D721Med (cell line): ENCODE measurements at regions not wholly inside any gene's neighbourhood (a gene's known extent, or its start where the extent isn't known, plus 50 kb on each side); places are given as distances from the start of the nearest gene placed in this dataset.

Source experiments
- DNase-seq: peaks from one replicate; pipeline ENCODE4 v3.0.0; 2011; ENCODE audit warnings: low spot score; ENCODE audit not compliant: insufficient read length
- FAIRE-seq: peaks from 2 replicates; lab custom pipeline; 2011; peaks lifted over from hg19 to GRCh38; lab: Jason Lieb, UNC
- CTCF ChIP-seq: IDR thresholded peaks from 2 replicates; pipeline ENCODE4 v1.5.1; 2012; ENCODE audit warnings: mild to moderate bottlenecking, control low read depth; ENCODE audit not compliant: insufficient read depth; ENCODE audit errors: missing control alignments

DNA sequence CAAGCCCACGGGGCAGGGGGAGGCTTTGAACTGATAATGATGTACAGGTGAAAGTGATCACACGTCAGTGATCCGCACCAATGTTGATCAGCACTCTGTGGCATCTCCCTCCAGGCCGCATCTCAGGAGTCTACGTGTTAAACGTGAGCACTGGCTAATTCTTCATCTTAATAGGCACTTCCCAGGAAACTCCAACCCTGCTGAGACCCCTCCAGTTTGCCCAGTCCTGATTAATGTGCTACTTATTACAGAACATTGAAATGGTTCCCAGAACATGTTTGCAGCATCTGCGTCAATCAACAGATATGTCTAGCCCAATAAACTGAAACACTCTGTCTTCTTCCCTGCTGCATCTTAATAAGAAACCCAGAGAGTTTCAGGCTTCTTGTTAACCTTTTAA lies 298.4 kb downstream of the DEPDC1B start:
- DNase-seq (no peak), FAIRE-seq (no peak)
- no peak for TF ChIP-seq CTCF

GRCh38 chr5:60399507-60399906 lies 300.5 kb downstream of the DEPDC1B start:
- no peak for FAIRE-seq
- DNase-seq: no peak
- no peak for TF ChIP-seq CTCF

- DNase-seq (no peak), FAIRE-seq (no peak)
- peak; percentile 3 for TF ChIP-seq CTCF
These were observed 304.1 kb downstream of the DEPDC1B start for GRCh38 chr5:60395712-60396329.

DNA sequence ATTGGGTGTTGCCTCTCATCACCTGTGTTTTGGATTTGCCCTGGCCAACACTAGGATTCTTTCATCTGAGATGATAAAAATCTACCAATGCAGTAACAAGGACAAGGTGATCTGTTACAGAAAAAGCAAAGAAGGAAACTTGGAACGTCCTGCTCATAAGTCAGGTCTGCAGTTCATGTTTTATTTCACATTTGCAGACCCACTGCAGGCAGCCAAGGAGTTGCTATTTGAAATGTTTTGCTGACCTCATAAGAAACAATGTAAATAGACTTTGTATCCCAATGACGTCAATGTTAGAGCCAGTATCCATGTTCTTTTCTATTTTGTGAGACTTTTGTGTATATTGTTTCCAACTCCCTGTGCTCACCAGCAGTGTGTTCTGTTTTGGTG lies 312.9 kb downstream of the DEPDC1B start:
- no peak for TF ChIP-seq CTCF
- no peak for DNase-seq
- no peak for FAIRE-seq

GRCh38 chr5:60386436-60387050 lies 313.4 kb downstream of the DEPDC1B start:
- TF ChIP-seq CTCF: no peak
- FAIRE-seq (no peak), DNase-seq (no peak)

- DNase-seq (no peak), FAIRE-seq (no peak)
- TF ChIP-seq CTCF: peak; percentile 66
These were observed 317.2 kb downstream of the DEPDC1B start for GRCh38 chr5:60382716-60383115.

GRCh38 chr5:60379907-60380306 lies 320.1 kb downstream of the DEPDC1B start:
- TF ChIP-seq CTCF: no peak
- FAIRE-seq: no peak
- no peak for DNase-seq
